ENCODE measurements at regions not wholly inside any gene's neighbourhood (a gene's known extent, or its start where the extent isn't known, plus 50 kb on each side); places are given as distances from the start of the nearest gene placed in this dataset.

DNA sequence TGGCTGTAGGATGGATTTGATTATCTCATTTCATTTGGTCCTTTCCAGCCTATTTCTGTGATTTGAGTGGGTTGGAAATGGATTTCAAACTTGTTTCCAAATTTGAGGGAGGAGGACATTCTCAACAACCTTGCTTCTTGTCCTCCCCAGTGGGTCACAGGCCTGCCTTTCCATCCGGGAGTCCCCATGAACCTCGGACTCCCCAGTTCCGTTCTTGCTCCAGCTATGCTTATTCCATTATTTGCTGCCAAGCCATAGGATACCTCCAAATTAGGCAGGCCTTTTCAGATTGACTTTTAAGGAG lies 97.8 kb downstream of the DUSP10 start:
- Histone ChIP-seq H3K4me3 (ENCODE audit: low read depth, low read length) (no peak overlapping the region), H3K27ac (ENCODE audit: low read depth, low read length) (no peak overlapping the region), H3K9me3 (ENCODE audit: control insufficient read depth, insufficient read depth, low read length) (peaks cover 1% of the 10 kb centered on the region), H3K36me3 (ENCODE audit: control insufficient read depth, insufficient read depth, low read length) (no peaks in the 10 kb centered on the region), H3K27me3 (ENCODE audit: control insufficient read depth, insufficient read depth, low read length) (no peaks in the 10 kb centered on the region), H3K4me1 (ENCODE audit: control insufficient read depth, insufficient read depth, low read length) (no peaks in the 10 kb centered on the region)
- 89% methylated on average over 3 of the region's 3 CpGs for WGBS (ENCODE audit: insufficient coverage)
- DNase-seq (ENCODE audit: low read depth in 4 of 6, low spot score in 6 of 6), result no peak

DNA sequence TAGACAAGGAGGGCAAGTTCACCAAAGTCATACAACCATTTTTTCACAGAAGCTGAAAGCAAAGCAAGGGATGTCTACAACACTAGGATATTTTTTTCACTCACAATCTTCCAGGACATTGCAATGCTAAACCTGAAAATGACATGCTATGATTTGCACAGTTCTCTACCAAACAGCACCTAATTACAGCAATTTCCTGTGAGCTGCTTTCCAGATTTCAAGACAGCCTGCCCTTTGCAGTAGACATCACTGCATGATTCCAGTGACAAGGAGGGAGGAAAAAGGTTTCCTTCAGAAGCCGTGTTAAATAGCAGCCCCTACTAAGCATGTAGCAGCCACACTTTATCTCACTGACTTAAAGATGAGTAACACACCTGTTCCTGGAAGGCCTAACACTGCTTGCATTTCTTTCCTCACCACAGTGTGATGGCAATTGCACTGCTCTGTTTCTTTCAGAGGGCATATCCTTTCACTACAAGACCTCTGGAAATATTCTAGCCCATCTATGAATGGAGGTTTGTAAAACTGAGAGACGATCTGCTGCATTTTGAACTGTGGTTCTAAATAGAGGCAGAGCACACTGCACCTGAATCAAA lies 97.1 kb downstream of the DUSP10 start:
- no peaks in the 10 kb centered on the region for H3K36me3 ChIP-seq (ENCODE audit: control insufficient read depth, insufficient read depth, low read length)
- no peaks in the 10 kb centered on the region for H3K27me3 ChIP-seq (ENCODE audit: control insufficient read depth, insufficient read depth, low read length)
- no peak overlapping the region for H3K4me3 ChIP-seq (ENCODE audit: low read depth, low read length)
- WGBS (ENCODE audit: insufficient coverage), result 100% methylated on average over 1 of the region's 2 CpGs
- H3K9me3 ChIP-seq (ENCODE audit: control insufficient read depth, insufficient read depth, low read length), result peaks cover 1% of the 10 kb centered on the region
- no peaks in the 10 kb centered on the region for H3K4me1 ChIP-seq (ENCODE audit: control insufficient read depth, insufficient read depth, low read length)
- H3K27ac ChIP-seq (ENCODE audit: low read depth, low read length), result no peak overlapping the region
- no peak for DNase-seq (ENCODE audit: low read depth in 4 of 6, low spot score in 6 of 6)

DNA sequence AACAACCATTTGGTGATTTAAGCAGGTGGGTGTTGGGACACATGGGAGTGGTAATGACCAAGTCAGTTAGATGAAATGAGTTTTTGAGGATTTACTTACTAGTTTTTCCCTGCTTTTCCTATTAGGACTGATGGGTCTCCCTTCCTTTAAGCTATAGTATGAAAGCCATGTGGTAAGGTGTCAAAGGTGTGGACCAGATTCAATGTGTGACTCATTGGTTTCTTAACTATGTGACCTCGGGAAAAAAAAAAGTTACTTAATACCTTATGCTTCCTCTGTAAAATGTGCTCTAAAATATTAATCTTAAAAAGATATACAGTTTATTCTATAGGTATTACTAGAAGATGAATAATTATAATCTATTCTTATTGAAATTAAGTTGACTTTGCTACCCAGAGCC lies 93.7 kb downstream of the DUSP10 start:
- Histone ChIP-seq H3K27ac (ENCODE audit: low read depth, low read length) (no peak overlapping the region), H3K4me1 (ENCODE audit: control insufficient read depth, insufficient read depth, low read length) (no peaks in the 10 kb centered on the region), H3K27me3 (ENCODE audit: control insufficient read depth, insufficient read depth, low read length) (no peaks in the 10 kb centered on the region), H3K36me3 (ENCODE audit: control insufficient read depth, insufficient read depth, low read length) (no peaks in the 10 kb centered on the region), H3K4me3 (ENCODE audit: low read depth, low read length) (no peak overlapping the region), H3K9me3 (ENCODE audit: control insufficient read depth, insufficient read depth, low read length) (peaks cover 1% of the 10 kb centered on the region)
- DNase-seq (ENCODE audit: low read depth in 4 of 6, low spot score in 6 of 6), result no peak
- no CpG with 5 or more reads among the region's 1 CpG for WGBS (ENCODE audit: insufficient coverage)
